OCI-LY3 (cell line): ENCODE measurements at regions not wholly inside any gene's neighbourhood (a gene's known extent, or its start where the extent isn't known, plus 50 kb on each side); places are given as distances from the start of the nearest gene placed in this dataset.

Experiments used
- H2AFZ ChIP-seq: fragments of 200-600, 300-600 bp; shearing (Covaris generic); 2 replicates; pipeline ENCODE4 v1.6.0; 2014; ENCODE audit warnings: antibody characterized with exemption, low read depth, low read length
- H3K27ac ChIP-seq: fragments of 200-600, 300-600 bp; sonication (generic); 2 replicates; pipeline ENCODE4 v1.5.1; 2014; ENCODE audit warnings: mild to moderate bottlenecking, low read length, moderate library complexity, mixed read lengths
- H3K27me3 ChIP-seq: fragments of 200-600, 300-600 bp; sonication (generic); 2 replicates; pipeline ENCODE4 v1.6.1; 2014; ENCODE audit warnings: low read depth, low read length, mixed read lengths
- H3K36me3 ChIP-seq: fragments of 200-600, 300-600 bp; sonication (generic); replicated peaks from 2 replicates; pipeline ENCODE3; 2014; ENCODE audit warnings: low read depth, low read length, mixed read lengths
- H3K4me1 ChIP-seq: fragments of 300-600, 200-600 bp; sonication (generic); 2 replicates; pipeline ENCODE4 v1.6.1; 2014; ENCODE audit warnings: low read length, mixed read lengths
- H3K4me2 ChIP-seq: fragments of 200-600, 300-600 bp; sonication (generic); 2 replicates; pipeline ENCODE4 v1.6.1; 2014; ENCODE audit warnings: low read length, mixed read lengths
- H3K4me3 ChIP-seq: fragments of 300-600, 200-600 bp; sonication (generic); 2 replicates; pipeline ENCODE4 v1.5.1; 2014; ENCODE audit warnings: antibody characterized with exemption, mild to moderate bottlenecking, low read length, moderate library complexity
- H3K79me2 ChIP-seq: fragments of 300-600, 200-600 bp; shearing (Covaris generic); 2 replicates; pipeline ENCODE4 v1.6.1; 2014; ENCODE audit warnings: mild to moderate bottlenecking, low read length, mixed read lengths
- H3K9ac ChIP-seq: fragments of 300-600, 200-600 bp; shearing (Covaris generic); 2 replicates; pipeline ENCODE4 v1.6.0; 2014; ENCODE audit warnings: mild to moderate bottlenecking, low read length, moderate library complexity
- H3K9me3 ChIP-seq: fragments of 200-600, 300-600 bp; shearing (Covaris generic); 2 replicates; pipeline ENCODE4 v1.6.1; 2014; ENCODE audit warnings: low read length, mixed read lengths; ENCODE audit not compliant: insufficient read depth
- H4K20me1 ChIP-seq: fragments of 200-600, 300-600 bp; sonication (generic); 2 replicates; pipeline ENCODE4 v1.6.1; 2016; ENCODE audit warnings: low read length, mixed read lengths; ENCODE audit not compliant: insufficient read depth
- CTCF ChIP-seq: fragments of 200-600, 300-600 bp; sonication (generic); IDR thresholded peaks from 2 replicates; pipeline ENCODE4 v1.5.1; 2014; ENCODE audit warnings: antibody characterized with exemption, low read length, low read depth
- EZH2phosphoT487 ChIP-seq: fragments of 200-600 bp; shearing (Covaris generic); IDR thresholded peaks from 2 replicates; pipeline ENCODE4 v1.6.1; 2018; ENCODE audit warnings: antibody characterized with exemption, mixed run types, low read depth

DNA sequence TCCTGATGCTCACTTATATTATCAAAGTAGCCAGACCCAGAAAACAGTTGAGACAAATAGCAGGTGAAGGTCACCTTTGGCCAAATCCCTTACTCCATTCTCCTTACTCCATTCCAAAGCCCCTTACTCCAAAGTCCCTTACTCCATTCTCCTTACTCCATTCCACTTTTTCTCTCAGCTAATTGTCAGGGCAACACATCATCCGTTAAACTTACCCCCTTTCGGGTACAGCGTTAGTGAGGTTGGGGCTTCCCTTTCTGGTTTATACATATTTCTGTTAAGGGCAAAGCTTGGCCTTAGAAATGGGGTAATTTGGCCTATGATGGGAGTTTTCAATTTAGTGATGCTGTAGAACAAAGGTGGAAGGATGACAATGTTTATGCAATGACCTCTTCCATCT, 111.8 kb upstream of the CCND2 start:
- no peaks in the 10 kb centered on the region for H4K20me1 ChIP-seq
- H3K4me2 ChIP-seq = no peak overlapping the region
- H3K4me3 ChIP-seq = no peak overlapping the region
- H2AFZ ChIP-seq = no peak overlapping the region
- no peaks in the 10 kb centered on the region; the same call in 1 of the 2 replicates for H3K9me3 ChIP-seq
- H3K27me3 ChIP-seq = no peaks in the 10 kb centered on the region
- H3K36me3 ChIP-seq = peaks cover 5% of the 10 kb centered on the region
- TF ChIP-seq EZH2phosphoT487 (no peak), CTCF (no peak)
- no peak overlapping the region for H3K27ac ChIP-seq
- H3K9ac ChIP-seq = no peak overlapping the region
- no peaks in the 10 kb centered on the region for H3K79me2 ChIP-seq
- H3K4me1 ChIP-seq = peaks cover 49% of the 10 kb centered on the region

- H3K27me3 ChIP-seq = no peaks in the 10 kb centered on the region
- no peak overlapping the region for H3K4me3 ChIP-seq
- no peaks in the 10 kb centered on the region for H3K79me2 ChIP-seq
- TF ChIP-seq EZH2phosphoT487 (no peak), CTCF (no peak)
- no peaks in the 10 kb centered on the region; the same call in 1 of the 2 replicates for H3K9me3 ChIP-seq
- H4K20me1 ChIP-seq = no peaks in the 10 kb centered on the region
- H3K4me2 ChIP-seq = peak overlapping the region; percentile 48
- peak overlapping the region; percentile 15; the same call in 1 of the 2 replicates for H3K9ac ChIP-seq
- H3K27ac ChIP-seq = peak overlapping the region; percentile 57
- H3K36me3 ChIP-seq = peaks cover 5% of the 10 kb centered on the region
- peaks cover 56% of the 10 kb centered on the region for H3K4me1 ChIP-seq
- H2AFZ ChIP-seq = peak overlapping the region; percentile 23; the same call in 1 of the 2 replicates
These were observed 113.1 kb upstream of the CCND2 start for GRCh38 chr12:4160314-4161040.

DNA sequence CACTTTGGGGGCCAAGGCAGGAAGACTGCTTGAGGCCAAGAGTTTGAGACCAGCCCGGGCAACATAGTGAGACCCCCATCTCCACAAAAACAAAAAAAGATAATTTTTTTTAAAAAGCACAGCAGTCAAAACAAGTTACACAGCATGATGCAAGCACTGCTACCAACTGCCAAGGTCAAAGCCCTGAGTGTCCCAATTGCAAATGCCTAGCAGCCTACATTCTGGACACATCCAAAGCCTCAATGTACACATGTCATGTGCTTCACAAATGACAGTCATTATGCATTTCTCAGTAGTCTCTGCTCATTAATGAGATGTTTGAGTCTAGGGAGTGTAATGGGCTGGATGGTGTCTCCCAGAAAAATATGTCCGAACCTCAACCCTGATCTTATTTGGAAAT, 113.7 kb upstream of the CCND2 start:
- peaks cover 5% of the 10 kb centered on the region for H3K36me3 ChIP-seq
- TF ChIP-seq EZH2phosphoT487 (no peak), CTCF (no peak)

DNA sequence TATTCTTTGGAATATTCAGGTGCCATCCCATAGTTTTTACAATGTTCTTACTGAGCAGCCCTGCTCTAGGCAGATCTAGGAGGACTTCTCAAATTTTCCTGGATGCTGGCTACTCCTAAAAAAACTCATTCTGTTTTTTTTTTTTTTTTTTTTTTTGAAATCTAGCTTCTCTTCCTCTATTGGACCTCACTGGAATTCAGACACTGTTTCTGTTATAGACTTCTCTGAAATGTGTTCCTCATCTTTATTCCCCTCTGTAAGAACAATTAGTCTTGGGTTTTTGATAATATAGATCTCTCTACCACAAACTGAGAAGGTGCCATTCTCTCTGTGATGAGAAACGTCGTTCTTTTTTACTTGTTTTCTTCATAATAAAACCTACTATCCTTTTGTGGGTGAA, 115.3 kb upstream of the CCND2 start:
- H3K27ac ChIP-seq = no peak overlapping the region
- H3K4me3 ChIP-seq = no peak overlapping the region
- no peak overlapping the region for H2AFZ ChIP-seq
- H3K4me1 ChIP-seq = peaks cover 63% of the 10 kb centered on the region
- H3K36me3 ChIP-seq = peaks cover 5% of the 10 kb centered on the region
- H3K27me3 ChIP-seq = no peaks in the 10 kb centered on the region
- H3K9ac ChIP-seq = no peak overlapping the region
- TF ChIP-seq EZH2phosphoT487 (no peak), CTCF (no peak)
- H3K4me2 ChIP-seq = no peak overlapping the region
- no peaks in the 10 kb centered on the region for H4K20me1 ChIP-seq
- no peaks in the 10 kb centered on the region for H3K79me2 ChIP-seq
- H3K9me3 ChIP-seq = no peaks in the 10 kb centered on the region; the same call in 1 of the 2 replicates

More for the DNA sequence above, 113.7 kb upstream of the CCND2 start:
- peak overlapping the region; percentile 48 for H3K4me2 ChIP-seq
- H3K4me3 ChIP-seq = no peak overlapping the region
- H3K4me1 ChIP-seq = peaks cover 54% of the 10 kb centered on the region
- H3K27ac ChIP-seq = peak overlapping the region; percentile 57
- H3K9ac ChIP-seq = peak overlapping the region; percentile 15; the same call in 1 of the 2 replicates
- H3K79me2 ChIP-seq = no peaks in the 10 kb centered on the region
- no peaks in the 10 kb centered on the region for H3K27me3 ChIP-seq
- no peaks in the 10 kb centered on the region; the same call in 1 of the 2 replicates for H3K9me3 ChIP-seq
- H2AFZ ChIP-seq = no peak overlapping the region
- H4K20me1 ChIP-seq = no peaks in the 10 kb centered on the region
